ENCODE measurements at regions not wholly inside any gene's neighbourhood (a gene's known extent, or its start where the extent isn't known, plus 50 kb on each side); places are given as distances from the start of the nearest gene placed in this dataset.
"Not testable (repeated sequence)": the region's sequence is repeated elsewhere in the genome, so short reads cannot be mapped to it uniquely, and the experiment has no call there.

DNA sequence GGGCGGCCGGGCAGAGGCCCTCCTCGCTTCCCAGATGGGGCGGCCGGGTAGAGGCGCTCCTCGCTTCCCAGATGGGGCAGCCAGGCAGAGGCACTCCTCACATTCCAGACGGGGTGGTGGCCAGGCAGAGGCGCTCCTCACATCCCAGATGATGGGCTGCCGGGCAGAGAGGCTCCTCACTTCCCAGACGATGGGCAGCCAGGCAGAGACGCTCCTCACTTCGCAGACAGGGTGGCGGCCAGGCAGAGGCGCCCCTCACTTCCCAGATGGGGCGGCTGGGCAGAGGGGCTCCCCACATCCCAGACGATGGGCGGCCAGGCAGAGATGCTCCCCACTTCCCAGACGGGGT, 83.1 kb upstream of the TFPI start:
- POLR2A ChIA-PET; H3K36me3 ChIP-seq (ENCODE audit: insufficient read depth, low read length); H3K4me1 ChIP-seq (ENCODE audit: insufficient read depth, low read length, poor library complexity, severe bottlenecking); H4K20me1 ChIP-seq (ENCODE audit: insufficient read depth, low read length); H3K4me2 ChIP-seq (ENCODE audit: low read length); H3K9me3 ChIP-seq (ENCODE audit: low read length); DNase-seq (ENCODE audit: low spot score); CTCF ChIA-PET (ENCODE audit: unreplicated experiment); H3K4me3 ChIP-seq (ENCODE audit: low read depth, low read length, poor library complexity, severe bottlenecking); intact Hi-C loops (cut with micrococcal nuclease; ENCODE audit: unreplicated experiment); BruUV-seq (replicated peaks); H3K9me2 ChIP-seq (ENCODE audit: insufficient read depth, low read length); H2AFZ ChIP-seq (ENCODE audit: low read length); H3K27ac ChIP-seq (ENCODE audit: low read depth, low read length, poor library complexity, severe bottlenecking); H3K79me2 ChIP-seq (ENCODE audit: insufficient read depth, low read depth, low read length): not testable (repeated sequence)

DNA sequence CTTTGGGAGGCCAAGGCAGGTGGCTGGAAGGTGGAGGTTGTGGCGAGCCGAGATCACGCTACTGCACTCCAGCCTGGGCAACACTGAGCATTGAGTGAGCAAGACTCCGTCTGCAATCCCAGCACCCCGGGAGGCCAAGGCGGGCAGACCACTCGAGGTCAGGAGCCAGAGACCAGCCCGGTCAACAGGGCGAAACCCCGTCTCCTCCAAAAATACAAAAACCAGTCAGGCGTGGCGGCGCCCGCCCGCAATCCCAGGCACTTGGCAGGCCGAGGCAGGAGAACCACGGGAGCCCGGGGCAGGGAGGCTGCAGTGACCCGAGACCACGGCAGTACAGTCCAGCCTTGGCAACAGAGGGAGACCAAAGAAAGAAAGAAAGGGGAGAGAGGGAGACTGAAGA, 83.5 kb upstream of the TFPI start:
- intact Hi-C loops (cut with micrococcal nuclease; ENCODE audit: unreplicated experiment); H3K9me2 ChIP-seq (ENCODE audit: insufficient read depth, low read length); DNase-seq (ENCODE audit: low spot score); BruUV-seq (replicated peaks); H3K4me1 ChIP-seq (ENCODE audit: insufficient read depth, low read length, poor library complexity, severe bottlenecking); H3K36me3 ChIP-seq (ENCODE audit: insufficient read depth, low read length); CTCF ChIA-PET (ENCODE audit: unreplicated experiment); H3K4me3 ChIP-seq (ENCODE audit: low read depth, low read length, poor library complexity, severe bottlenecking); H2AFZ ChIP-seq (ENCODE audit: low read length); H4K20me1 ChIP-seq (ENCODE audit: insufficient read depth, low read length); H3K9me3 ChIP-seq (ENCODE audit: low read length); H3K27ac ChIP-seq (ENCODE audit: low read depth, low read length, poor library complexity, severe bottlenecking); H3K4me2 ChIP-seq (ENCODE audit: low read length); H3K79me2 ChIP-seq (ENCODE audit: insufficient read depth, low read depth, low read length): not testable (repeated sequence)
- POLR2A ChIA-PET: interaction anchor here (0.7 kb wide), 1 partner anchor 49 kb away, joined by 3 read pairs; no protein-coding TSS in a partner anchor

DNA sequence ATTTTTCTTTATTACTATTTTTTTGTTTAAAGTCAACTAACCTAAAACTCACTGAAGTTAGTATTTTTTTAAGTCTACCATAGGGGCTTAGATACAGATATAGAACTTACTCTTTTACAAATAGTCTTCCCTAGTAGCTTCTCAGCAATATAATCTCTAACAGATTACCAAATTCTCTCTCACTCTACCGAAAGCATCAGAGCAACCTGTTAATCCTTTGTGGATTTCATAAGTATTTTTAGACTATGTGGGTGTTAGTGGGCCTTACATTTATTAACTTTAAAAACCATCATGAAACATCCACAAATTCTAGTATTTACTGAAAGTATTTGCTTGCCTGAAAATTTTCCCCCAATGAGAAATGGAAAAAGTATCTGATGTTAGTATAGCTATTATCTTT, 84.6 kb upstream of the TFPI start:
- no peak for TF ChIP-seq EZH2phosphoT487 (IDR thresholded peaks at IDR 0.05; ENCODE audit: borderline replicate concordance, low read depth, low read length)
- TF ChIP-seq, protein P1, sequence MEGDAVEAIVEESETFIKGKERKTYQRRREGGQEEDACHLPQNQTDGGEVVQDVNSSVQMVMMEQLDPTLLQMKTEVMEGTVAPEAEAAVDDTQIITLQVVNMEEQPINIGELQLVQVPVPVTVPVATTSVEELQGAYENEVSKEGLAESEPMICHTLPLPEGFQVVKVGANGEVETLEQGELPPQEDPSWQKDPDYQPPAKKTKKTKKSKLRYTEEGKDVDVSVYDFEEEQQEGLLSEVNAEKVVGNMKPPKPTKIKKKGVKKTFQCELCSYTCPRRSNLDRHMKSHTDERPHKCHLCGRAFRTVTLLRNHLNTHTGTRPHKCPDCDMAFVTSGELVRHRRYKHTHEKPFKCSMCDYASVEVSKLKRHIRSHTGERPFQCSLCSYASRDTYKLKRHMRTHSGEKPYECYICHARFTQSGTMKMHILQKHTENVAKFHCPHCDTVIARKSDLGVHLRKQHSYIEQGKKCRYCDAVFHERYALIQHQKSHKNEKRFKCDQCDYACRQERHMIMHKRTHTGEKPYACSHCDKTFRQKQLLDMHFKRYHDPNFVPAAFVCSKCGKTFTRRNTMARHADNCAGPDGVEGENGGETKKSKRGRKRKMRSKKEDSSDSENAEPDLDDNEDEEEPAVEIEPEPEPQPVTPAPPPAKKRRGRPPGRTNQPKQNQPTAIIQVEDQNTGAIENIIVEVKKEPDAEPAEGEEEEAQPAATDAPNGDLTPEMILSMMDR (conservative IDR thresholded peaks at IDR 0.05; ENCODE audit: low read length): no peak
- Histone ChIP-seq H2AFZ (ENCODE audit: low read length) (no peak overlapping the region), H4K20me1 (ENCODE audit: insufficient read depth, low read length) (no peaks in the 10 kb centered on the region), H3K36me3 (ENCODE audit: insufficient read depth, low read length) (no peaks in the 10 kb centered on the region), H3K9me3 (ENCODE audit: low read length) (no peaks in the 10 kb centered on the region), H3K4me3 (ENCODE audit: low read depth, low read length, poor library complexity, severe bottlenecking) (no peak overlapping the region), H3K79me2 (ENCODE audit: insufficient read depth, low read depth, low read length) (no peaks in the 10 kb centered on the region), H3K9me2 (ENCODE audit: insufficient read depth, low read length) (no peaks in the 10 kb centered on the region), H3K4me1 (ENCODE audit: insufficient read depth, low read length, poor library complexity, severe bottlenecking) (no peaks in the 10 kb centered on the region), H3K4me2 (ENCODE audit: low read length) (no peak overlapping the region), H3K27ac (ENCODE audit: low read depth, low read length, poor library complexity, severe bottlenecking) (no peak overlapping the region)
- DNase-seq (ENCODE audit: low spot score): no peak
- ChIA-PET CTCF (ENCODE audit: unreplicated experiment) (no interaction called here), POLR2A (no interaction called here)
- intact Hi-C loops (cut with micrococcal nuclease; ENCODE audit: unreplicated experiment): no loop called here
- BruUV-seq (replicated peaks): no TSS peak

DNA sequence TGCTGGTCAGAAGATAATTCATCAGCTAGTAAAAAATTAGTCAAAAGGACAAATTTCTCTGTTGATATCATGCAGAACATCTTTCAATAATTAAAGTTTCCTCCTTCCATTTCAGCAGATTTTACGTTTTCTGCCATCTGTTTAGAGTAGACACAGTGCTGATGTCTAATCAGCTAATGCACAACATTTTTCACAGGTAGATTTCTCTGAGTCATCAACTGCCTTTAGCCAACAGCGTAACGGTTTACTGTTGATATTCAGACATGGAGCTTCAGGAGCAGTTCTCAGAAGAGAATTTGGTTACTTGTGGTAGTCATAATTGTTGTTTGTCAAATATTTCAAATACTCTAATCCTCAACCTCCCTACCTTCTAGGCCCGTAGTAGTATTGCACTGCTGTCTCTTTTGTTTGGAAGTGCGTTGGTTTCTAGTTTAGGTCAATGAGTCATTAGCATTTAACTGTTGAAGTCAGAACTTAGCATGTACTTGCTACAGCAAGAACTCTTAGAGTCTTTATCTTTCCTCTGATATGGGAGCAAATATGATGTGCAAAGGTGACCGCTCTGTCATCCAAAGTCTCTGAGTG, 86.8 kb upstream of the TFPI start:
- DNase-seq (ENCODE audit: low spot score): no peak
- intact Hi-C loops (cut with micrococcal nuclease; ENCODE audit: unreplicated experiment): no loop called here
- Histone ChIP-seq H2AFZ (ENCODE audit: low read length) (no peak overlapping the region), H3K4me2 (ENCODE audit: low read length) (no peak overlapping the region), H3K79me2 (ENCODE audit: insufficient read depth, low read depth, low read length) (no peaks in the 10 kb centered on the region), H3K27ac (ENCODE audit: low read depth, low read length, poor library complexity, severe bottlenecking) (no peak overlapping the region), H3K36me3 (ENCODE audit: insufficient read depth, low read length) (no peaks in the 10 kb centered on the region), H4K20me1 (ENCODE audit: insufficient read depth, low read length) (no peaks in the 10 kb centered on the region), H3K4me3 (ENCODE audit: low read depth, low read length, poor library complexity, severe bottlenecking) (no peak overlapping the region), H3K9me3 (ENCODE audit: low read length) (no peaks in the 10 kb centered on the region), H3K4me1 (ENCODE audit: insufficient read depth, low read length, poor library complexity, severe bottlenecking) (no peaks in the 10 kb centered on the region), H3K9me2 (ENCODE audit: insufficient read depth, low read length) (no peaks in the 10 kb centered on the region)
- TF ChIP-seq, protein P1 (conservative IDR thresholded peaks at IDR 0.05; ENCODE audit: low read length): no peak
- no peak for TF ChIP-seq EZH2phosphoT487 (IDR thresholded peaks at IDR 0.05; ENCODE audit: borderline replicate concordance, low read depth, low read length)
- ChIA-PET CTCF (ENCODE audit: unreplicated experiment) (no interaction called here), POLR2A (no interaction called here)
- no TSS peak for BruUV-seq (replicated peaks)

Measured in OCI-LY7 (cell line).